Hepatocyte (in vitro differentiated cells): ENCODE measurements at regions not wholly inside any gene's neighbourhood (a gene's known extent, or its start where the extent isn't known, plus 50 kb on each side); places are given as distances from the start of the nearest gene placed in this dataset.

Experiments
- DNase-seq: peaks from one replicate; pipeline ENCODE4 v3.0.0-alpha.2; 2016; ENCODE audit warnings: low spot score
- H2AFZ ChIP-seq: fragments of 200-600 bp; sonication (generic); 2 replicates; pipeline ENCODE4 v1.6.0; 2016; ENCODE audit warnings: antibody characterized with exemption, mild to moderate bottlenecking
- H3K27ac ChIP-seq: fragments of 200-600 bp; sonication (generic); 2 replicates; pipeline ENCODE4 v1.5.1; 2016; ENCODE audit warnings: mild to moderate bottlenecking
- H3K27me3 ChIP-seq: fragments of 200-600 bp; sonication (generic); 2 replicates; pipeline ENCODE4 v1.6.1; 2016
- H3K36me3 ChIP-seq: fragments of 200-600 bp; sonication (generic); replicated peaks from 2 replicates; pipeline ENCODE4 v1.5.1; 2016; ENCODE audit warnings: low read depth; ENCODE audit not compliant: insufficient read depth
- H3K4me1 ChIP-seq: fragments of 200-600 bp; sonication (generic); 2 replicates; pipeline ENCODE4 v1.5.1; 2016; ENCODE audit warnings: mild to moderate bottlenecking, moderate library complexity; ENCODE audit not compliant: insufficient read depth
- H3K4me2 ChIP-seq: fragments of 200-600 bp; sonication (generic); 2 replicates; pipeline ENCODE4 v1.6.0; 2016
- H3K4me3 ChIP-seq: fragments of 200-600 bp; sonication (generic); 2 replicates; pipeline ENCODE4 v1.5.1; 2016; ENCODE audit warnings: mild to moderate bottlenecking
- H3K79me2 ChIP-seq: fragments of 200-600 bp; sonication (generic); 2 replicates; pipeline ENCODE4 v1.6.0; 2017; ENCODE audit warnings: mild to moderate bottlenecking
- H3K9me2 ChIP-seq: fragments of 200-600 bp; sonication (generic); replicated peaks from 2 replicates; pipeline ENCODE4 v1.6.0; 2017; ENCODE audit warnings: mild to moderate bottlenecking; ENCODE audit not compliant: insufficient read depth
- H3K9me3 ChIP-seq: fragments of 200-600 bp; sonication (generic); 2 replicates; pipeline ENCODE4 v1.5.1; 2016; ENCODE audit warnings: low read depth, mild to moderate bottlenecking
- H4K20me1 ChIP-seq: fragments of 200-600 bp; sonication (generic); 2 replicates; pipeline ENCODE4 v1.6.0; 2016; ENCODE audit warnings: mild to moderate bottlenecking; ENCODE audit not compliant: insufficient read depth, poor library complexity, severe bottlenecking
- CTCF ChIP-seq: fragments of 200-600 bp; sonication (generic); IDR thresholded peaks from 2 replicates; pipeline ENCODE4 v1.5.1; 2016; ENCODE audit warnings: antibody characterized with exemption, mild to moderate bottlenecking; ENCODE audit not compliant: poor library complexity
- EZH2 ChIP-seq: fragments of 200-600 bp; sonication (generic); IDR thresholded peaks from 2 replicates; pipeline ENCODE4 v1.6.1; 2016; ENCODE audit warnings: antibody characterized with exemption, mild to moderate bottlenecking, borderline replicate concordance
- EZH2phosphoT487 ChIP-seq: fragments of 200-600 bp; sonication (generic); IDR thresholded peaks from one replicate; pipeline ENCODE4 v1.6.1; 2018; ENCODE audit warnings: antibody characterized with exemption, mild to moderate bottlenecking, low read depth, moderate library complexity; ENCODE audit not compliant: unreplicated experiment, severe bottlenecking
- WGBS: methylation state at CpG from one replicate; pipeline ENCODE4 v1.1.6; 2016; ENCODE audit warnings: low lambda C conversion rate; ENCODE audit errors: missing lambda C conversion rate; 5-methylcytosine and 5-hydroxymethylcytosine counted together

DNA sequence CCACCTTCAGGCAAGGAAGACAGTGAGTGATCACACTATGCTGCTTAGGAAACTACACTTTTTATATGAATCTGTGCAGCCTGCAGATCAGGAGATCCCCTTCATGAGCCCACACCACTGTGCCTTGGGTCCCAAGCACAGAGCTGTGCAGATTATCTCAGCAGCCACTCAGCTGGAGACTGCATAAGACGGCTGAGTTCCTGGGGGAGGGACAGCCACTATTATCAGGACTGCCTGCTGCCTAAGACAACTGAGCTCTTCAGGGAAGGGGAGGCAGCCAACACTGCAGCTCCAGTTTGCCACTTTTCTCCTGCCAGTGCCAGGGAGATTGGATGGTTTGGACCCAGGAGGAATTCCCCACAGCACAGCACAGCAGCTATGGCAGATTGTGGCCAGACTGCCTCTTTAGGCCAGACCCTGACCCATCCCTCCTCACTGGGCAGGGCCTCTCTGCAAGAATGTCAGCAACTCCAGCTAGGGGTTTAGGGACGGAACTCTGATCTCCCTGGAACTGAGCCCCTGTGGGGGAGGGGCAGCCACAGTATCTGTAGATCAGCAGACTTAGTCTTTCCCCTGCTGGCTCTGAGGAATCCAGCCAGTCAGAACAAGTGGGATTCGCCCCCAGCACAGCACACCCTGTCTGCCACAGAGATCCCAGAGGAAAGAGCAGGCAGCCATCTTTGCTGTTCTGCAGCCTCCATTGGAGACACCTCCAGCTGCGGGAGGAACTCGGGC lies 141.3 kb downstream of the KLHL28 start:
- Histone ChIP-seq H4K20me1 (no peaks in the 10 kb centered on the region), H3K4me2 (no peak overlapping the region), H3K79me2 (no peaks in the 10 kb centered on the region), H2AFZ (no peak overlapping the region), H3K9me2 (no peaks in the 10 kb centered on the region), H3K4me1 (no peaks in the 10 kb centered on the region), H3K27me3 (no peaks in the 10 kb centered on the region), H3K9me3 (no peaks in the 10 kb centered on the region), H3K4me3 (no peak overlapping the region), H3K36me3 (no peaks in the 10 kb centered on the region), H3K27ac (no peak overlapping the region)
- no peak for DNase-seq
- no peak for TF ChIP-seq EZH2
- TF ChIP-seq CTCF, result no peak
- no peak for TF ChIP-seq EZH2phosphoT487
- WGBS, result 60% methylated on average over 5 of the region's 5 CpGs

DNA sequence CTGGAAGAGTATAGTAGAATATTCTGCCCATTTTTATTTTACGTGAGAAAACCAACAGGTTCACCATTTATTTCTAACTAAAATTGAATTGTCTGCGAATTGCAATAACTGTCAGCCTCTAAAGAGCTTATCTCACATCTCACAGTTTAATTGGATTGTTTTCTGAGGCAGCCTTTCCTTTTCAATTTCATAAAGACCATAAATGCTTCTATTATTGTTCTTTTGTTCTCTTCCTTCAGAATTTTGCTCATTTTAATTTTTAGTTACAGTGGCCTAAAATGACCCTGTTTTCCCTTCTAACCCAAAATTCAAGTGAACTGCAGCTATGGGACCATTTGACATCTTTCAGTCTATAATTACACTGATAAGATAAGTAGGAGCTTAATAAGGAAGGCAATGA lies 147.6 kb downstream of the KLHL28 start:
- no peaks in the 10 kb centered on the region for H4K20me1 ChIP-seq
- H3K27me3 ChIP-seq, result no peaks in the 10 kb centered on the region
- TF ChIP-seq CTCF (no peak), EZH2phosphoT487 (no peak), EZH2 (no peak)
- no peak overlapping the region for H3K27ac ChIP-seq
- DNase-seq, result no peak
- H3K36me3 ChIP-seq, result no peaks in the 10 kb centered on the region
- WGBS, result 83% methylated on average over 2 of the region's 2 CpGs
- H3K4me3 ChIP-seq, result no peak overlapping the region
- H3K4me2 ChIP-seq, result no peak overlapping the region
- no peaks in the 10 kb centered on the region for H3K9me3 ChIP-seq
- no peak overlapping the region for H2AFZ ChIP-seq
- no peaks in the 10 kb centered on the region for H3K9me2 ChIP-seq
- no peaks in the 10 kb centered on the region for H3K79me2 ChIP-seq
- H3K4me1 ChIP-seq, result no peaks in the 10 kb centered on the region

DNA sequence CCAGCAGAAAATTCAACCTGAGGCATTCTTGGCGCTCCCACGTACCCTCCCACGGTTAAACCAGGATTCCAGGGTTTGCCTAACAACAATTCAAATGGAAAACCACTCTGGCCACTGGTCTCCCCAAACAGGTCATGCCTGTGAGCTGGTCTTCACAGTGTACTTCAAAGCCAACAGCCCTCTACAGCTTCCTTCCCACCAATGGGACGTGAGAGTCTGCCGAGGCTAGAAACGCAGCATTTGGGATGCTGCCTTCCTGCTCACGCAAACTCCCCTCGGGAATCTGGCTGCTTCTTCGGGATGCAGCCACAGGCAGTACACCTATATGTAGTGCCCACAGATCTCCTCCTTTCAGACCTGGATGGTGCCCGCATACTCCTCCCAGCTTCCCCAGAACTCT lies 149.1 kb downstream of the KLHL28 start:
- Histone ChIP-seq H3K9me3 (no peaks in the 10 kb centered on the region), H3K4me1 (no peaks in the 10 kb centered on the region), H2AFZ (no peak overlapping the region), H3K9me2 (no peaks in the 10 kb centered on the region), H3K79me2 (no peaks in the 10 kb centered on the region), H3K27ac (no peak overlapping the region), H3K4me2 (no peak overlapping the region), H4K20me1 (no peaks in the 10 kb centered on the region), H3K36me3 (no peaks in the 10 kb centered on the region), H3K4me3 (no peak overlapping the region), H3K27me3 (no peaks in the 10 kb centered on the region)
- 87% methylated on average over 10 of the region's 10 CpGs for WGBS
- TF ChIP-seq CTCF (no peak), EZH2 (no peak), EZH2phosphoT487 (no peak)
- no peak for DNase-seq

DNA sequence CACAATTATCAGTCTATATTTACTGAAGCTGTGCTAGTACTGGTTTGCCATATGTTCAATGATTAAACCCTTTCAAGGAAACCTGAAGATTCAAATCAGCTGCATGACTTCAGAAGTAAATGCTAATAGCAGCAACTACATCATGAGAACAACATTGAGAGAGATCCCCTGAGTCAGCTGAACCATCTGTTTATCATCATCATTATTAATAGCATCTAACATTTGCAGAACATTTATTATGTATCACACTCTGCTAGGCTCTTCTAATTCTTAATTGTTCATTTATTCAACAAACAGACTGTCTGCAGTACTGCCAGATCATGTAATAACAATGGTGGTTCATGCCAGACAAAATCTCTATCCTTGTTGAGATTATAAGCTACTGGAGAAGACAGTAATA lies 157.4 kb downstream of the KLHL28 start:
- Histone ChIP-seq H3K9me3 (no peaks in the 10 kb centered on the region), H2AFZ (no peak overlapping the region), H3K9me2 (no peaks in the 10 kb centered on the region), H3K4me2 (no peak overlapping the region), H3K79me2 (no peaks in the 10 kb centered on the region), H3K4me3 (no peak overlapping the region), H3K4me1 (no peaks in the 10 kb centered on the region), H4K20me1 (no peaks in the 10 kb centered on the region), H3K27me3 (no peaks in the 10 kb centered on the region), H3K36me3 (no peaks in the 10 kb centered on the region), H3K27ac (no peak overlapping the region)
- no peak for TF ChIP-seq EZH2phosphoT487
- no peak for TF ChIP-seq EZH2
- no peak for TF ChIP-seq CTCF
- no peak for DNase-seq
